ENCODE measurements at regions not wholly inside any gene's neighbourhood (a gene's known extent, or its start where the extent isn't known, plus 50 kb on each side); places are given as distances from the start of the nearest gene placed in this dataset.

DNA sequence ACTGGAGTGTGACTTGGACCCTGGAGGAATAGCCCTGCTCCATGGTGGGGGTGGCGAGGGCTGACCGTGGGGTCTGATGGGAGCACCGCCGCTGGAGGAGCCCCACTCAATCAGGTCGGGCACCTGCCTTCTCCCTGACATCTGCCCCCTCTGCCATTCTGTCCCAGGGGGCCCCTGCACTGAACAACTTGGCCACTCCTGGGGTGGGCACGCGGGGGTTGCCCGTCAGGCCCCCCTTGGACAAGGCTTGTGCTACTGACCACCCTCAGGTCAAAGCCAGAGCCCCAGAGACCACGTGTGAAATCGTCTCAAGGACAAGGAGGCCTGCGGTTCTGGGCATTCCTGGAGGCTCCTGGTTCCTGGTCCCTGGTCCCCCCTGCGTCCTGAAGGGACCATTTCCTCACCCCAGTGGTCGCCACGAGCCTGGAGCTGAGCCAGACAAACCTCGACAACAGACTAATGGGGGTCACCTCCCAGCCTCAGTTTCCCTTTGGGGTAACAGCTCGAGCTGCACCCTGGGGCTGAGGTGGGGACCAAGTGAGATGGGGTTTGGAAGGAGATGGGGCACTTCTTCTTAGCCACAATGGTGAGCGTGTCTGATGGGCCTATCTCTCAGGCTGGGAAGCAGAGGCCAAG, 73.4 kb upstream of the RNU6ATAC start:
- Histone ChIP-seq H3K4me1 (replicated peaks in 1 of 2; ENCODE audit: control insufficient read depth in 2 of 2, insufficient read depth in 2 of 2, low read length in 2 of 2) (peaks cover 0 to 12% of the 10 kb centered on the region in 2 experiments; a peak in 2 of 5 replicates), H3K36me3 (ENCODE audit: control insufficient read depth, insufficient read depth, low read length) (no peaks in the 10 kb centered on the region), H3K9ac (ENCODE audit: insufficient read depth in 1 of 2, low read depth in 2 of 2, low read length in 2 of 2) (no peak overlapping the region), H3K79me2 (ENCODE audit: control insufficient read depth, insufficient read depth, low read length) (no peaks in the 10 kb centered on the region), H2AFZ (ENCODE audit: low read depth, low read length) (no peak overlapping the region), H3K9me1 (ENCODE audit: control insufficient read depth, insufficient read depth, low read length) (peaks cover 7% of the 10 kb centered on the region), H3K4me2 (ENCODE audit: insufficient read depth, low read length) (no peak overlapping the region), H3K27me3 (ENCODE audit: control insufficient read depth in 2 of 2, insufficient read depth in 2 of 2, low read length in 2 of 2) (peaks cover 23 to 60% of the 10 kb centered on the region in 2 experiments), H3K27ac (ENCODE audit: extremely low read depth, low read depth, low read length) (no peak overlapping the region), H4K20me1 (replicated peaks; ENCODE audit: control insufficient read depth, insufficient read depth, low read length) (peaks cover 9% of the 10 kb centered on the region; the same call in 1 of the 2 replicates), H3K4me3 (no peak overlapping the region), H3K9me3 (replicated peaks; ENCODE audit: control insufficient read depth, insufficient read depth, low read depth, low read length) (no peaks in the 10 kb centered on the region)
- WGBS (ENCODE audit: insufficient coverage, low coverage, missing lambda C conversion rate) = 1% methylated on average over 16 of the region's 17 CpGs
- ATAC-seq = no peak
- BruUV-seq (replicated peaks) = no TSS peak
- intact Hi-C loops (cut with micrococcal nuclease) (no loop called here), in situ Hi-C loops (cut with MboI) (no loop called here)
- ChIA-PET POLR2A (interaction anchor here (0.7 kb wide), 1 partner anchor 1435 kb away, joined by 3 read pairs; no protein-coding TSS in a partner anchor), CTCF (ENCODE audit: low intra/inter-chr PET ratio) (no interaction called here)
- peak; percentile 36; the same call in 1 of the 2 replicates for TF ChIP-seq ZNF263 (CRISPR knock-in tag; IDR thresholded peaks at IDR 0.05; ENCODE audit: borderline replicate concordance)
- TF ChIP-seq RHOXF2B (CRISPR knock-in tag; conservative IDR thresholded peaks at IDR 0.05) = no peak
- FAIRE-seq = no peak
- no peak for DNase-seq (ENCODE audit: extremely low read depth in 1 of 4, low spot score in 3 of 4)

DNA sequence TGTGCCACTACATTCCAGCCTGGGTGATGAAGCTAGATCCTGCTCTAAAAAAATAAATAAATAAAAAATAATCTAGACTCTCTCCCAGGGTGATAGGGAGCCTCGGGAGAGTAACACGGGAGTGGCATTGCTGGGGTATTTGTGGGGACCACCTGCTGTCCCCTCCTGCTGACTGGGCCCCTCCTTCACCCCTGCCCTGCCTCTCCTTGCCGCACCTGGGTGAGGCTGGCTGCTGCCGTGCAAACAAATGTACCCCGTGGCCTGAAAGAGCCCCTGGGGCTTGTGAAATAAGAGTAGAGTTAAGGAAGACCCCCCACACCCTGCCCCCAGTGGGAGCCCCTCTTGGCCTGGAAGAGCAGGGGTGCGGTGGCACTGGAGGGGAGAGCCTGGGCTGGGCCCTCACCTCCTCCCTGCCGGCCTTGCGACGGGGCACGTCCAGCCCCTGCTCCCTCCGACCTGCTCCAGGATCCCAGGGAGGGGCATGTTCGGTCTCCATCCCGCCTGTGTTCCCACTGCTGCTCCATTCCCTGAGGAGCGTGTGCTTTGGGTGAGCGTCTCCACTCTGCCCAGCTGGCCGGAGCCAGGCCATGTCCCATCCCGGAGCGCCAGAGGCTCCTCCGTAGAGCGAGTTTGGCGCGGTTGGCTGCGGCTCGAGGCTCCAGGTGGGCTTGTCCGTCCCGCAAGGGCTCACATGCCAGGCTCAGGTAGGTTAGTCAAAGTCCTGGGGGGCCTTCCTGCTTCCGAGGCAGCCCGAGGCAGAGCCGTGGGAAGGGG, 75.0 kb upstream of the RNU6ATAC start:
- H3K4me1 ChIP-seq (replicated peaks in 1 of 2; ENCODE audit: control insufficient read depth in 2 of 2, insufficient read depth in 2 of 2, low read length in 2 of 2) = peaks cover 0 to 12% of the 10 kb centered on the region in 2 experiments; a peak in 1 of 5 replicates
- FAIRE-seq = no peak
- no peak for DNase-seq (ENCODE audit: extremely low read depth in 1 of 4, low spot score in 3 of 4)
- H3K9ac ChIP-seq (ENCODE audit: insufficient read depth in 1 of 2, low read depth in 2 of 2, low read length in 2 of 2) = 0 out of 4 replicates have a peak overlapping the region, but pooled peaks of 1 of the 2 experiments have one; percentile 26
- in situ Hi-C loops (cut with MboI) = no loop called here
- H3K27ac ChIP-seq (ENCODE audit: extremely low read depth, low read depth, low read length) = no peak overlapping the region
- no peaks in the 10 kb centered on the region for H3K79me2 ChIP-seq (ENCODE audit: control insufficient read depth, insufficient read depth, low read length)
- CTCF ChIA-PET (ENCODE audit: low intra/inter-chr PET ratio) = no interaction called here
- peaks cover 28 to 57% of the 10 kb centered on the region in 2 experiments for H3K27me3 ChIP-seq (ENCODE audit: control insufficient read depth in 2 of 2, insufficient read depth in 2 of 2, low read length in 2 of 2)
- POLR2A ChIA-PET = interaction anchor here (0.6 kb wide), 1 partner anchor 794 kb away, joined by 3 read pairs; no protein-coding TSS in a partner anchor
- peaks cover 1% of the 10 kb centered on the region; the same call in 1 of the 2 replicates for H4K20me1 ChIP-seq (replicated peaks; ENCODE audit: control insufficient read depth, insufficient read depth, low read length)
- no peaks in the 10 kb centered on the region for H3K9me3 ChIP-seq (replicated peaks; ENCODE audit: control insufficient read depth, insufficient read depth, low read depth, low read length)
- no peak for ATAC-seq
- BruUV-seq (replicated peaks) = no TSS peak
- no peak overlapping the region for H3K4me3 ChIP-seq
- no peak overlapping the region for H3K4me2 ChIP-seq (ENCODE audit: insufficient read depth, low read length)
- peaks cover 7% of the 10 kb centered on the region for H3K9me1 ChIP-seq (ENCODE audit: control insufficient read depth, insufficient read depth, low read length)
- intact Hi-C loops (cut with micrococcal nuclease) = no loop called here
- 6% methylated on average over 20 of the region's 29 CpGs for WGBS (ENCODE audit: insufficient coverage, low coverage, missing lambda C conversion rate)
- no peak overlapping the region for H2AFZ ChIP-seq (ENCODE audit: low read depth, low read length)
- H3K36me3 ChIP-seq (ENCODE audit: control insufficient read depth, insufficient read depth, low read length) = no peaks in the 10 kb centered on the region
- TF ChIP-seq MTA3 (IDR thresholded peaks at IDR 0.05; ENCODE audit: borderline replicate concordance) (no peak), NR2F6 (CRISPR knock-in tag; IDR thresholded peaks at IDR 0.05) (no peak), HMG20A (CRISPR knock-in tag; conservative IDR thresholded peaks at IDR 0.05) (no peak), NFIC (IDR thresholded peaks at IDR 0.05) (no peak), ZNF668 (CRISPR knock-in tag; IDR thresholded peaks at IDR 0.05) (no peak), TAF9B (IDR thresholded peaks at IDR 0.05; ENCODE audit: partially characterized antibody) (no peak), SMAD2 (IDR thresholded peaks at IDR 0.05; ENCODE audit: low read depth, low read length) (no peak)
- TF ChIP-seq, protein P1, sequence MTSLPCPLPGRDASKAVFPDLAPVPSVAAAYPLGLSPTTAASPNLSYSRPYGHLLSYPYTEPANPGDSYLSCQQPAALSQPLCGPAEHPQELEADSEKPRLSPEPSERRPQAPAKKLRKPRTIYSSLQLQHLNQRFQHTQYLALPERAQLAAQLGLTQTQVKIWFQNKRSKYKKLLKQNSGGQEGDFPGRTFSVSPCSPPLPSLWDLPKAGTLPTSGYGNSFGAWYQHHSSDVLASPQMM (CRISPR knock-in tag; IDR thresholded peaks at IDR 0.05) = no peak
- TF ChIP-seq, protein P2, sequence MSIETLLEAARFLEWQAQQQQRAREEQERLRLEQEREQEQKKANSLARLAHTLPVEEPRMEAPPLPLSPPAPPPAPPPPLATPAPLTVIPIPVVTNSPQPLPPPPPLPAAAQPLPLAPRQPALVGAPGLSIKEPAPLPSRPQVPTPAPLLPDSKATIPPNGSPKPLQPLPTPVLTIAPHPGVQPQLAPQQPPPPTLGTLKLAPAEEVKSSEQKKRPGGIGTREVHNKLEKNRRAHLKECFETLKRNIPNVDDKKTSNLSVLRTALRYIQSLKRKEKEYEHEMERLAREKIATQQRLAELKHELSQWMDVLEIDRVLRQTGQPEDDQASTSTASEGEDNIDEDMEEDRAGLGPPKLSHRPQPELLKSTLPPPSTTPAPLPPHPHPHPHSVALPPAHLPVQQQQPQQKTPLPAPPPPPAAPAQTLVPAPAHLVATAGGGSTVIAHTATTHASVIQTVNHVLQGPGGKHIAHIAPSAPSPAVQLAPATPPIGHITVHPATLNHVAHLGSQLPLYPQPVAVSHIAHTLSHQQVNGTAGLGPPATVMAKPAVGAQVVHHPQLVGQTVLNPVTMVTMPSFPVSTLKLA (conservative IDR thresholded peaks at IDR 0.05) = no peak
